ENCODE measurements at regions not wholly inside any gene's neighbourhood (a gene's known extent, or its start where the extent isn't known, plus 50 kb on each side); places are given as distances from the start of the nearest gene placed in this dataset.

- TF ChIP-seq STAT1 (IDR thresholded peaks at IDR 0.05; ENCODE audit: unreplicated experiment) (no peak), POLR2AphosphoS5 (IDR thresholded peaks at IDR 0.05; ENCODE audit: low read depth) (no peak), EZH2 (IDR thresholded peaks at IDR 0.05; ENCODE audit: low read depth, unreplicated experiment) (no peak), REST (IDR thresholded peaks at IDR 0.05; ENCODE audit: unreplicated experiment) (no peak), EZH2phosphoT487 (IDR thresholded peaks at IDR 0.05; ENCODE audit: unreplicated experiment) (no peak), ETS1 (IDR thresholded peaks at IDR 0.05) (no peak), ZNF114 (CRISPR knock-in tag; IDR thresholded peaks at IDR 0.05) (no peak), NANOG (IDR thresholded peaks at IDR 0.05; ENCODE audit: borderline replicate concordance) (no peak), JUNB (IDR thresholded peaks at IDR 0.05; ENCODE audit: unreplicated experiment) (no peak), ZNF462 (CRISPR knock-in tag; IDR thresholded peaks at IDR 0.05) (no peak), CTCF (conservative IDR thresholded peaks at IDR 0.05; ENCODE audit: low read depth in 2 of 2) (no peak), CREB1 (CRISPR knock-in tag; IDR thresholded peaks at IDR 0.05; ENCODE audit: low read depth) (no peak), ZNF331 (CRISPR knock-in tag; IDR thresholded peaks at IDR 0.05; ENCODE audit: low read depth) (no peak)
- H3K27ac Mint-ChIP-seq = no peak overlapping the region
- peaks cover 9% of the 10 kb centered on the region; the same call in 2 of the 3 replicates for H3K4me1 Mint-ChIP-seq
- Histone ChIP-seq H3K36me3 (ENCODE audit: insufficient read depth) (peaks cover 5% of the 10 kb centered on the region; the same call in 1 of the 2 replicates), H3F3A (replicated peaks; ENCODE audit: low read depth) (no peaks in the 10 kb centered on the region), H3K79me2 (replicated peaks; ENCODE audit: insufficient read depth) (no peaks in the 10 kb centered on the region), H3K4me3 (no peak overlapping the region), H3K27me3 (ENCODE audit: insufficient read depth) (no peaks in the 10 kb centered on the region), H3K9me2 (ENCODE audit: insufficient read depth) (no peaks in the 10 kb centered on the region), H3K4me1 (ENCODE audit: insufficient read depth) (no peaks in the 10 kb centered on the region), H3K4me2 (no peak overlapping the region), H4K20me1 (replicated peaks; ENCODE audit: insufficient read depth) (no peaks in the 10 kb centered on the region), H2AFZ (no peak overlapping the region), H3K27ac (ENCODE audit: low read depth) (no peak overlapping the region)
- H3K27me3 Mint-ChIP-seq (ENCODE audit: insufficient read depth, low read depth, poor library complexity) = peaks cover 12% of the 10 kb centered on the region
- H3K4me3 Mint-ChIP-seq = no peak overlapping the region
- H3K9me3 Mint-ChIP-seq = peaks cover 15% of the 10 kb centered on the region
- DNase-seq (ENCODE audit: low spot score) (no peak), ATAC-seq (no peak)
- no peaks in the 10 kb centered on the region; the same call in 1 of the 3 replicates for H3K36me3 Mint-ChIP-seq (ENCODE audit: low read depth)
Observed at GRCh38 chr22:47780281-47780875, 1017.9 kb downstream of the TBC1D22A start.

Data from GM23338 (cell line).